Retina (tissue), 1 donor: ENCODE measurements at regions not wholly inside any gene's neighbourhood (a gene's known extent, or its start where the extent isn't known, plus 50 kb on each side); places are given as distances from the start of the nearest gene placed in this dataset.
"Not testable (repeated sequence)": the region's sequence is repeated elsewhere in the genome, so short reads cannot be mapped to it uniquely, and the experiment has no call there.

Experiments used
- DNase-seq: peaks from one replicate; pipeline ENCODE4 v3.0.0-alpha.2; 2016

- DNase-seq: no peak
Measured at GRCh38 chr7:8314566-8314965, 52.6 kb upstream of the ICA1 start.

GRCh38 chr7:8319115-8319514 lies 57.1 kb upstream of the ICA1 start:
- no peak for DNase-seq

- no peak for DNase-seq
Measured at GRCh38 chr7:8320174-8320573, 58.2 kb upstream of the ICA1 start.

- DNase-seq: no peak
Measured at GRCh38 chr7:8321312-8321711, 59.3 kb upstream of the ICA1 start.

GRCh38 chr7:8322667-8323066 lies 60.7 kb upstream of the ICA1 start:
- no peak for DNase-seq

- no peak for DNase-seq
Measured at GRCh38 chr7:8325067-8325466, 63.1 kb upstream of the ICA1 start.

- no peak for DNase-seq
Measured at GRCh38 chr7:8327199-8327598, 65.2 kb upstream of the ICA1 start.

- DNase-seq: no peak
Measured at GRCh38 chr7:8338206-8338605, 76.2 kb upstream of the ICA1 start.

- DNase-seq: peak; percentile 16
Measured at GRCh38 chr7:8343556-8343955, 81.6 kb upstream of the ICA1 start.

GRCh38 chr7:8347395-8347794 lies 85.4 kb upstream of the ICA1 start:
- not testable (repeated sequence) for DNase-seq

GRCh38 chr7:8351654-8352053 lies 81.8 kb upstream of the NXPH1 start:
- not testable (repeated sequence) for DNase-seq

GRCh38 chr7:8353991-8354390 lies 79.4 kb upstream of the NXPH1 start:
- DNase-seq: no peak

GRCh38 chr7:8354503-8354902 lies 78.9 kb upstream of the NXPH1 start:
- no peak for DNase-seq

GRCh38 chr7:8356071-8356470 lies 77.3 kb upstream of the NXPH1 start:
- DNase-seq: no peak

GRCh38 chr7:8357536-8357935 lies 75.9 kb upstream of the NXPH1 start:
- no peak for DNase-seq

- no peak for DNase-seq
Measured at GRCh38 chr7:8360564-8361153, 72.8 kb upstream of the NXPH1 start.

- no peak for DNase-seq
Measured at GRCh38 chr7:8362723-8363369, 70.6 kb upstream of the NXPH1 start.

- DNase-seq: no peak
Measured at GRCh38 chr7:8363407-8364015, 69.9 kb upstream of the NXPH1 start.

- no peak for DNase-seq
Measured at GRCh38 chr7:8365499-8366110, 67.8 kb upstream of the NXPH1 start.

GRCh38 chr7:8368007-8368406 lies 65.4 kb upstream of the NXPH1 start:
- not testable (repeated sequence) for DNase-seq

GRCh38 chr7:8371742-8372141 lies 61.7 kb upstream of the NXPH1 start:
- DNase-seq: no peak

- no peak for DNase-seq
Measured at GRCh38 chr7:8373851-8374250, 59.6 kb upstream of the NXPH1 start.

GRCh38 chr7:8378349-8379019 lies 54.9 kb upstream of the NXPH1 start:
- DNase-seq: no peak

- peak; percentile 83 for DNase-seq
Measured at GRCh38 chr7:8379264-8379663, 54.1 kb upstream of the NXPH1 start.
